ENCODE measurements at regions not wholly inside any gene's neighbourhood (a gene's known extent, or its start where the extent isn't known, plus 50 kb on each side); places are given as distances from the start of the nearest gene placed in this dataset.

DNA sequence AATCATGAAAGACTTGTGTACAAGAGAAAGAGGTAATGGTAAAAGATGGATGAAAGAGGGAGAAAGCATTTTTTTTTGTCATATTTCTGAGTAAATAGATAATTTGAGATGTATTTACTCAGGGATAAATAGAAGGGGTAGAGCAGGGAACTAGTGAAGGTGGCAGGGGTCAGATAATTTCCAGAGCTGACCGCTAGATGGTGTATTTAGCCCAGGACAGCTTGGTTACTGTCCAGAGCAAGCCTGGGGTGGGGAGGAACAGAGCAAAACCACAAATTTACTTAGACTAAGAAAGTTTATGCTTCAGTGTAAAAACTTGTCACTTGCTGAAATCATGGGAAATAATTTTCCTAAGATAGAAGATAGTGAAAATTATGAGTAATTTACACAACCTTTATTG lies 91.5 kb downstream of the XCL2 start:
- Histone ChIP-seq H3K36me3 (no peaks in the 10 kb centered on the region), H3K4me3 (no peak overlapping the region), H3K9me3 (peaks cover 7% of the 10 kb centered on the region), H3K4me1 (ENCODE audit: control insufficient read depth in 1 of 2, low read depth in 2 of 2) (no peaks in the 10 kb centered on the region), H3K27ac (no peak overlapping the region), H3K27me3 (replicated peaks; ENCODE audit: insufficient read depth) (no peaks in the 10 kb centered on the region)
- ATAC-seq (ENCODE audit: insufficient number of reproducible peaks, low FRiP score, low read depth) (no peak), DNase-seq (ENCODE audit: low spot score) (no peak)
- TF ChIP-seq, protein P1, sequence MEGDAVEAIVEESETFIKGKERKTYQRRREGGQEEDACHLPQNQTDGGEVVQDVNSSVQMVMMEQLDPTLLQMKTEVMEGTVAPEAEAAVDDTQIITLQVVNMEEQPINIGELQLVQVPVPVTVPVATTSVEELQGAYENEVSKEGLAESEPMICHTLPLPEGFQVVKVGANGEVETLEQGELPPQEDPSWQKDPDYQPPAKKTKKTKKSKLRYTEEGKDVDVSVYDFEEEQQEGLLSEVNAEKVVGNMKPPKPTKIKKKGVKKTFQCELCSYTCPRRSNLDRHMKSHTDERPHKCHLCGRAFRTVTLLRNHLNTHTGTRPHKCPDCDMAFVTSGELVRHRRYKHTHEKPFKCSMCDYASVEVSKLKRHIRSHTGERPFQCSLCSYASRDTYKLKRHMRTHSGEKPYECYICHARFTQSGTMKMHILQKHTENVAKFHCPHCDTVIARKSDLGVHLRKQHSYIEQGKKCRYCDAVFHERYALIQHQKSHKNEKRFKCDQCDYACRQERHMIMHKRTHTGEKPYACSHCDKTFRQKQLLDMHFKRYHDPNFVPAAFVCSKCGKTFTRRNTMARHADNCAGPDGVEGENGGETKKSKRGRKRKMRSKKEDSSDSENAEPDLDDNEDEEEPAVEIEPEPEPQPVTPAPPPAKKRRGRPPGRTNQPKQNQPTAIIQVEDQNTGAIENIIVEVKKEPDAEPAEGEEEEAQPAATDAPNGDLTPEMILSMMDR (IDR thresholded peaks at IDR 0.05) = no peak

DNA sequence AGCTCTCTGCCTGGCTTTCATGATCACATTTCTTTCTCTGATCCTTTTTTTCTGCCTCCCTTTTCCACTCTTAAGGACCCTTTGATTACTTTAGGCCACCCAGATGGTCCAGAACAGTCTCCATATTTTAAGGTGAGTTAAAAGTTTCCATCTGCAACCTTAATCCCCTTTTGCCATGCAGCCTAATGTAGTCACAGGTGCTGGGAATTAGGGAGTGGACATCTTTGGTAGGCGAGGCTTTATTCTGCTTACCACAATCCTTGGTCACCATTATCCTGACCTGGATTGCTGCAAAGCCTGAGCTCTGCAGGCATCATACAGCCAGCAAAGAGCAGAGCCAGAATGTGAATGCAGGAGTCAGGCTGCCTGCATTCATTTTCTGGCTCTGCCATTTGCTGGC lies 95.9 kb downstream of the XCL2 start:
- no peaks in the 10 kb centered on the region for H3K36me3 ChIP-seq
- peaks cover 6% of the 10 kb centered on the region for H3K9me3 ChIP-seq
- no peak overlapping the region for H3K27ac ChIP-seq
- ATAC-seq (ENCODE audit: insufficient number of reproducible peaks, low FRiP score, low read depth) = no peak
- H3K4me1 ChIP-seq (ENCODE audit: control insufficient read depth in 1 of 2, low read depth in 2 of 2) = no peaks in the 10 kb centered on the region
- no peak overlapping the region for H3K4me3 ChIP-seq
- no peaks in the 10 kb centered on the region for H3K27me3 ChIP-seq (replicated peaks; ENCODE audit: insufficient read depth)
- no peak for DNase-seq (ENCODE audit: low spot score)
- TF ChIP-seq, protein P1 (IDR thresholded peaks at IDR 0.05) = no peak

DNA sequence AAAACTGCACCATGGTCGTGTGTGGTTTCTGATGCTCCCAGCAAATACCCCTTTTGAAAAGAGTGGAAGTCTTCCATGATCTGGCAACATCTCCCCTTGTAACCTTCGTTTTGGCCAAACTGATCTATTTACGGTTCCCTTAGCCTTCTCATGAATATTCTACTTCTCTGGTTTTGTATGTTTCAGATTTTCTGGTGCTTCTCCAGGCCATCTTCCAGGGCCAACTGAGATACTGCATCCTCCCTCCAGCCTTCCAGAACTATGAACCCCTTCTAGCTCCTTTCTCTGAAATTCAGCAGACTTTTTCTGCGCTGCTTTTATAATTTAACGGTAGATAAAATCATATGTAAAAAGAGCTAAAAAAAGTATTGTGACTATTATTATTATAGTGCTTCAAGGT lies 97.7 kb downstream of the XCL2 start:
- no peak overlapping the region for H3K27ac ChIP-seq
- ATAC-seq (ENCODE audit: insufficient number of reproducible peaks, low FRiP score, low read depth) (no peak), DNase-seq (ENCODE audit: low spot score) (no peak)
- H3K27me3 ChIP-seq (replicated peaks; ENCODE audit: insufficient read depth) = no peaks in the 10 kb centered on the region
- H3K4me3 ChIP-seq = no peak overlapping the region
- H3K4me1 ChIP-seq (ENCODE audit: control insufficient read depth in 1 of 2, low read depth in 2 of 2) = no peaks in the 10 kb centered on the region
- no peaks in the 10 kb centered on the region for H3K36me3 ChIP-seq
- TF ChIP-seq, protein P1 (IDR thresholded peaks at IDR 0.05) = no peak
- no peaks in the 10 kb centered on the region for H3K9me3 ChIP-seq

DNA sequence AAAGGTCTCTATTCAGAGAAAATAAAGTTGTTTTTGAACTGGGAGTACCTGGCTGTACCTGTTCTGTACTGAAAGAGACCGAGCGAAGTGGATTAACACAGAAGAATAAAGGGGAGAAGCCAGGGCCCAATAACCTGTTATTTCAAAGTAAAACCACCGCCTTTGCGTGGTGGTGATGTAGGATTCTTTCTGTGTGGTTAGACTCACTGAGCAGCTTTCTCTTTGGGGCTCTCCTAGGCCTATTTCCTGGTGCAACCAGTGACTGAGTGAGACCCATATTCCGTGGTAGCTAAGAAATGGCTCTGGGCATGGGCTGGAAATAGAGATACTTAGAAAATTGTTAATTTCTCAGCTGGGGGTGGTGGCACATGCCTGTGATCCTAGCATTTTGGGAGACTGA lies 99.9 kb downstream of the XCL2 start:
- no peaks in the 10 kb centered on the region for H3K4me1 ChIP-seq (ENCODE audit: control insufficient read depth in 1 of 2, low read depth in 2 of 2)
- H3K36me3 ChIP-seq = no peaks in the 10 kb centered on the region
- ATAC-seq (ENCODE audit: insufficient number of reproducible peaks, low FRiP score, low read depth) = no peak
- TF ChIP-seq, protein P1 (IDR thresholded peaks at IDR 0.05) = no peak
- no peaks in the 10 kb centered on the region for H3K9me3 ChIP-seq
- H3K4me3 ChIP-seq = no peak overlapping the region
- H3K27ac ChIP-seq = no peak overlapping the region
- no peak for DNase-seq (ENCODE audit: low spot score)
- no peaks in the 10 kb centered on the region for H3K27me3 ChIP-seq (replicated peaks; ENCODE audit: insufficient read depth)

DNA sequence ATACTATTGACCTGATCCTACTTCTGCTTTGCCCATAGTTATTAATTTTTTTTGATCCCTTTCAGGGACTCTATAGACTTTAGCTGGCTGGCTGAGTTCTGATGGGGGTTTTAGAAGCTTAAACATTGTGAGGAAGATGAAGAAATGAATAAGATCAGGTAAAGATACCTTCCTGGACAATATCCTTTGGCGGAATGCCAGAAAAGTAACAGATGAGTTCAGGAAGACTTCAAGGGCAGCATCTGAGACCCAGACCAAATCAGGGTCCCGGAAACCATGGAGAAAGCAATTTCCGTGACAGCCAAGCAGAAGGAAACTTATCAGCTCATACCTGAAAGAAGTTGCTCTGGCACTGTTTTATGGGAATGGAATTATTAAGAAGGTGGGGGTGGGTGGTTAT lies 100.4 kb downstream of the XCL2 start:
- Histone ChIP-seq H3K36me3 (no peaks in the 10 kb centered on the region), H3K4me3 (no peak overlapping the region), H3K9me3 (no peaks in the 10 kb centered on the region), H3K4me1 (ENCODE audit: control insufficient read depth in 1 of 2, low read depth in 2 of 2) (no peaks in the 10 kb centered on the region), H3K27me3 (replicated peaks; ENCODE audit: insufficient read depth) (no peaks in the 10 kb centered on the region), H3K27ac (no peak overlapping the region)
- DNase-seq (ENCODE audit: low spot score) (no peak), ATAC-seq (ENCODE audit: insufficient number of reproducible peaks, low FRiP score, low read depth) (no peak)
- TF ChIP-seq, protein P1 (IDR thresholded peaks at IDR 0.05) = no peak
